Upper lobe of right lung (tissue), 1 donor: ENCODE measurements at regions not wholly inside any gene's neighbourhood (a gene's known extent, or its start where the extent isn't known, plus 50 kb on each side); places are given as distances from the start of the nearest gene placed in this dataset.

Experiments used
- ATAC-seq: fragments of 200-7000 bp; cut with Tn5 transposase; one replicate; pipeline ENCODE4 v1.9.1; 2020; ENCODE audit warnings: mild to moderate bottlenecking, moderate library complexity
- DNase-seq: peaks from one replicate; pipeline ENCODE4 v3.0.0-alpha.2; 2020
- H3K27ac ChIP-seq: fragments of 200-600 bp; one replicate; pipeline ENCODE4 v1.8.0; 2022
- H3K27me3 ChIP-seq: fragments of 200-600 bp; one replicate; pipeline ENCODE4 v1.8.0; 2022; ENCODE audit warnings: mild to moderate bottlenecking
- H3K36me3 ChIP-seq: fragments of 200-600 bp; one replicate; pipeline ENCODE4 v1.8.0; 2022
- H3K4me1 ChIP-seq: fragments of 200-600 bp; one replicate; pipeline ENCODE4 v1.8.0; 2022
- H3K4me3 ChIP-seq: fragments of 200-600 bp; one replicate; pipeline ENCODE4 v1.8.0; 2022; ENCODE audit warnings: mild to moderate bottlenecking
- H3K9me3 ChIP-seq: fragments of 200-600 bp; one replicate; pipeline ENCODE4 v1.8.0; 2022
- intact Hi-C: fragments of 100-400 bp; cut with DNase I; formaldehyde crosslinking; loops from one replicate; pipeline ENCODE4 v1.11.0; 2022
- TF ChIP-seq, protein P1 (sequence below): fragments of 200-600 bp; IDR thresholded peaks from one replicate; pipeline ENCODE4 v1.8.0; 2022; ENCODE audit warnings: antibody characterized with exemption
- donor health status: DM: no; HTN: yes; CAD: no; lungs with severe emphysema.

- Histone ChIP-seq H3K4me3 (no peak overlapping the region), H3K36me3 (no peaks in the 10 kb centered on the region), H3K4me1 (no peaks in the 10 kb centered on the region), H3K27me3 (no peaks in the 10 kb centered on the region), H3K27ac (no peak overlapping the region), H3K9me3 (no peaks in the 10 kb centered on the region)
- intact Hi-C loops, result no loop called here
- peak; percentile 11 for ATAC-seq
- TF ChIP-seq, protein P1, sequence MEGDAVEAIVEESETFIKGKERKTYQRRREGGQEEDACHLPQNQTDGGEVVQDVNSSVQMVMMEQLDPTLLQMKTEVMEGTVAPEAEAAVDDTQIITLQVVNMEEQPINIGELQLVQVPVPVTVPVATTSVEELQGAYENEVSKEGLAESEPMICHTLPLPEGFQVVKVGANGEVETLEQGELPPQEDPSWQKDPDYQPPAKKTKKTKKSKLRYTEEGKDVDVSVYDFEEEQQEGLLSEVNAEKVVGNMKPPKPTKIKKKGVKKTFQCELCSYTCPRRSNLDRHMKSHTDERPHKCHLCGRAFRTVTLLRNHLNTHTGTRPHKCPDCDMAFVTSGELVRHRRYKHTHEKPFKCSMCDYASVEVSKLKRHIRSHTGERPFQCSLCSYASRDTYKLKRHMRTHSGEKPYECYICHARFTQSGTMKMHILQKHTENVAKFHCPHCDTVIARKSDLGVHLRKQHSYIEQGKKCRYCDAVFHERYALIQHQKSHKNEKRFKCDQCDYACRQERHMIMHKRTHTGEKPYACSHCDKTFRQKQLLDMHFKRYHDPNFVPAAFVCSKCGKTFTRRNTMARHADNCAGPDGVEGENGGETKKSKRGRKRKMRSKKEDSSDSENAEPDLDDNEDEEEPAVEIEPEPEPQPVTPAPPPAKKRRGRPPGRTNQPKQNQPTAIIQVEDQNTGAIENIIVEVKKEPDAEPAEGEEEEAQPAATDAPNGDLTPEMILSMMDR, result no peak
- DNase-seq, result no peak
Measured at GRCh38 chr6:4510906-4511640, 265.1 kb upstream of the CDYL start.

GRCh38 chr6:4510317-4510716 lies 265.9 kb upstream of the CDYL start:
- TF ChIP-seq, protein P1, result no peak
- DNase-seq, result no peak

DNA sequence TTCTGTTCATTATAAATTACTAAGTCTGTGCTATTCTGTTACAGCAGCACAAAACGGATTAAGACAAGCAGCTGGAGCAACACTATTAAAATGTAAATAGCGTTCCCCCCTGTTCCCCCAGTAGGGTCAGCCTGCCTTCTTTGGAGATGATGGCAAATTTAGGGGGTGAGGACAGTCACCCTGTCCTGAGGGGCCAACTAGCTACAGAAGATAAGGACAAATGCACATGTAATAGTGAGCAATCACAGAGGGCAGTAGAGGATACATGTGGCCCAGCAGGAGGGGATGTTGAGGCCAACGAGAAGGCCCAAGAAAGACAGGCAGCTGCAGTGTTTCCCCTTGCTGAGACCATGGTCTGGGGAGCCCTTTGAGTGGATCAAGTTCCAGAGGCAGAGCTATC lies 266.7 kb upstream of the CDYL start:
- Histone ChIP-seq H3K27ac (no peak overlapping the region), H3K4me3 (no peak overlapping the region), H3K9me3 (no peaks in the 10 kb centered on the region), H3K4me1 (no peaks in the 10 kb centered on the region), H3K27me3 (no peaks in the 10 kb centered on the region), H3K36me3 (no peaks in the 10 kb centered on the region)
- TF ChIP-seq, protein P1, result no peak
- ATAC-seq (no peak), DNase-seq (no peak)
- intact Hi-C loops, result no loop called here

More at GRCh38 chr6:4510317-4510716, 265.9 kb upstream of the CDYL start:
- no peaks in the 10 kb centered on the region for H3K27me3 ChIP-seq
- no peak overlapping the region for H3K27ac ChIP-seq
- H3K9me3 ChIP-seq, result no peaks in the 10 kb centered on the region
- no peaks in the 10 kb centered on the region for H3K36me3 ChIP-seq
- intact Hi-C loops, result no loop called here
- H3K4me1 ChIP-seq, result no peaks in the 10 kb centered on the region
- no peak overlapping the region for H3K4me3 ChIP-seq
- no peak for ATAC-seq

- no peaks in the 10 kb centered on the region for H3K9me3 ChIP-seq
- no peak overlapping the region for H3K27ac ChIP-seq
- no peak for DNase-seq
- no peaks in the 10 kb centered on the region for H3K36me3 ChIP-seq
- H3K4me3 ChIP-seq, result no peak overlapping the region
- H3K27me3 ChIP-seq, result no peaks in the 10 kb centered on the region
- no peaks in the 10 kb centered on the region for H3K4me1 ChIP-seq
- intact Hi-C loops, result no loop called here
- no peak for ATAC-seq
- TF ChIP-seq, protein P1, result no peak
Measured at GRCh38 chr6:4506792-4507191, 269.4 kb upstream of the CDYL start.

GRCh38 chr6:4506223-4506622 lies 270.0 kb upstream of the CDYL start:
- DNase-seq, result no peak
- no peaks in the 10 kb centered on the region for H3K4me1 ChIP-seq
- no peaks in the 10 kb centered on the region for H3K36me3 ChIP-seq
- no peak overlapping the region for H3K4me3 ChIP-seq
- intact Hi-C loops, result no loop called here
- no peaks in the 10 kb centered on the region for H3K27me3 ChIP-seq
- no peak overlapping the region for H3K27ac ChIP-seq
- no peaks in the 10 kb centered on the region for H3K9me3 ChIP-seq
- TF ChIP-seq, protein P1, result no peak
- ATAC-seq, result no peak

DNA sequence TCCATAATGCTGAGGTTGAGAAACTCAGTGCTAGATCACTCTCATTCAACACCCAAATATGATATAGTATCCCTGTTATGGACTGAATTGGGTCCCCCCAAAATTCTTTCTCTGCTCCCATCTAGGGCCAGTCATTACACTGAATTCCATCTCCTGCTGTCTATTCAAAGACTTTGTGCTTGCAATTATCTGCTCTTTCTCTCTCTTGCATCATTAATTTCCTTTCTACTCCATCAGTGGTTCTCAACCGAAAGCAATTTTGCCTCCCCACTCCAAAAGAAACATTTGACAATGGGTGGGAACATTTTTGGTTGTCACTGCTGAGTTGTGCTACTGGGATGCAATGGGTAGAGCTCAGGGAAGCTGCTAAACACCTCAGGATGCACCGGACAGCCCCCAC lies 271.5 kb upstream of the CDYL start:
- H3K36me3 ChIP-seq, result no peaks in the 10 kb centered on the region
- TF ChIP-seq, protein P1, result no peak

More for the DNA sequence above, 271.5 kb upstream of the CDYL start:
- no peak overlapping the region for H3K4me3 ChIP-seq
- intact Hi-C loops, result no loop called here
- H3K27ac ChIP-seq, result no peak overlapping the region
- H3K4me1 ChIP-seq, result no peaks in the 10 kb centered on the region
- ATAC-seq (no peak), DNase-seq (no peak)
- no peaks in the 10 kb centered on the region for H3K9me3 ChIP-seq
- no peaks in the 10 kb centered on the region for H3K27me3 ChIP-seq
